ENCODE measurements at regions not wholly inside any gene's neighbourhood (a gene's known extent, or its start where the extent isn't known, plus 50 kb on each side); places are given as distances from the start of the nearest gene placed in this dataset.

- no peak for TF ChIP-seq GATA2 (IDR thresholded peaks at IDR 0.05; ENCODE audit: low read depth, low read length)
- TF ChIP-seq GATA3 (IDR thresholded peaks at IDR 0.05; ENCODE audit: low read depth, low read length), result no peak
Observed at GRCh38 chr20:11832851-11833250, 84.8 kb upstream of the BTBD3 start.

DNA sequence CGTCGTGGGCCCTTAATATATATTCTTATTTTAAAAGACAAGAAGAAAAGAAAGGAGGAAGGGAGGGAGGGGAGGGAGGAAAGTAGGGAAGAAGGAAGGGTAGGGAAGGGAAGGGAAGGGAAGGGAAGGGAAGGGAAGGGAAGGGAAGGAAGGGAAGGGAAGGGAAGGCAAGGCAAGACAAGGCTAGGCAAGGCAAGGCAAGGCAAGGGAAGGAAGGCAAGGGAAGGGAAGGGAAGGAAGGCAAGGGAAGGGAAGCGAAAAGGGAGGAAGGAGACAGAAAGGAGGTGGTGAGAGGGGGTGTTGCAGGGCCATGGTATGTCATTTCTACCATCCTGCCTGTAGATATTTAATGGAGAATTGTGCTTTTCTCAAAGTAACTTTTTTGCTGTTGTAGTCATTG is 83.9 kb upstream of the BTBD3 start:
- no peak for TF ChIP-seq GATA3 (IDR thresholded peaks at IDR 0.05; ENCODE audit: low read depth, low read length)

DNA sequence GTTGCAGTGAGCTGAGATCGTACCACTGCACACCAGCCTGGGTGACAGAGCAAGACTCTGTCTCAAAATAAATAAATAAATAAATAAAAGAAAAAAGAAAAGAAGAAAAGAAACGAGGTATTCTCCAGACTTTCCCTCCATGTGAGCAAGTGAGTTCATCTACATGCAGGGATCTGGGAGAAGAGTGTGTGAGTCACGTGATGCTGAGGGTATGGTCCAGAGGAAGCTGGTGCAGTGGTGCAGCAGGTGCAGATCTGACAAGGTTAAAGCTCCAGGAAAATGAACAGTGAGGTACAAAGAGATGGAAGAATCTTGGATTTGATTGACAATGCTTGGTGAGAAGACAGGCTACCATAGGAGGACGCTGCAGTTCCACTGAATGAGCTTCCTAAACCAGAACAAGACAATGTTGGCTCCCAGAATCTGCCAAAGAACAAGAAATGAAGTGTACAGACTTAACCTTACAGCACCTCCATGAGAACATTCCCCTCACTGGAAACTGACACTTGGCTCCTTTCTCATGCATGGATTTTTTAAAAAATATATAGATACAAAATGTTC is 79.5 kb upstream of the BTBD3 start:
- TF ChIP-seq GATA2 (IDR thresholded peaks at IDR 0.05; ENCODE audit: low read depth, low read length) (no peak), GATA3 (IDR thresholded peaks at IDR 0.05; ENCODE audit: low read depth, low read length) (no peak)

GRCh38 chr20:11841972-11842461 is 75.7 kb upstream of the BTBD3 start:
- no peak for TF ChIP-seq GATA3 (IDR thresholded peaks at IDR 0.05; ENCODE audit: low read depth, low read length)
- TF ChIP-seq GATA2 (IDR thresholded peaks at IDR 0.05; ENCODE audit: low read depth, low read length), result no peak

- TF ChIP-seq GATA2 (IDR thresholded peaks at IDR 0.05; ENCODE audit: low read depth, low read length) (no peak), GATA3 (IDR thresholded peaks at IDR 0.05; ENCODE audit: low read depth, low read length) (no peak)
Observed at GRCh38 chr20:11843289-11843688, 74.4 kb upstream of the BTBD3 start.

DNA sequence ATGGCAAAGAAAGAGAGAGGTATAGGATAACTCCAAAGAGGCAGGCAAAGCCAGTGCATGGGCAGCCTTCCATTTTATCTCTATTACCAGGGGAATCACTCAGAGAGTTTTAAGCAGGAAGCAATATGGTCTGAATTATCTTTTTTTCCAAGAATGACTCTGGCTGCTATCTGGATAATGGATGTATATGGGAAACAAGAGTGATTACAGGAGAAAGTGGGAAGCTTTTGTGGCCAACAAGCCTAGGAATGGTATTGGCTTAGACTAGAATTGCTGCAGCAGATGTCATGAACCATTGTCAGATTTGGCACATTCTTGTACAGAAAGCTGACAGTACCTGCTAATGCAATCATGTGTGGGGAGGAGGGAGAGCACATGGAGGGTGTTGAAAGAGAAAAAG is 73.0 kb upstream of the BTBD3 start:
- TF ChIP-seq GATA2 (IDR thresholded peaks at IDR 0.05; ENCODE audit: low read depth, low read length), result no peak
- no peak for TF ChIP-seq GATA3 (IDR thresholded peaks at IDR 0.05; ENCODE audit: low read depth, low read length)

GRCh38 chr20:11845340-11845739 is 72.4 kb upstream of the BTBD3 start:
- TF ChIP-seq GATA2 (IDR thresholded peaks at IDR 0.05; ENCODE audit: low read depth, low read length), result no peak
- no peak for TF ChIP-seq GATA3 (IDR thresholded peaks at IDR 0.05; ENCODE audit: low read depth, low read length)

DNA sequence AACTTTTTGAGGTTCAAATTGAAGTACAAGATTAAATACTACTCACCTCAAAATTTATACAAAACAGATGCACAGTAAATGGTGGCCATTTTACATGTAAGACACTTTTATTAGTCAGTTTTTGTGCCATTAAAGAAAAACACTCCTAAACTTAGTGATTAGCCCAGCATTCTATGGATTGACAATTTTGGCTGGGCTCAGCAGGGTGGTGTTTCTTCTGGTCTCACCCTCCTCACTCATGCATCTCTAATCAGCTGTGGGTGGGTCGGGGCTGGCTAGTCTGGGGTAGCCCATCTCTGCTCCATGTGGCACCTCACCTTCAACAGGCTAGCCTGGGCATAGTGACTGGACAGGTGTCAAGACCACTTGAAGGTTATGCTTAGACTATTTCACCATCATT is 71.6 kb upstream of the BTBD3 start:
- TF ChIP-seq GATA3 (IDR thresholded peaks at IDR 0.05; ENCODE audit: low read depth, low read length), result no peak
- TF ChIP-seq GATA2 (IDR thresholded peaks at IDR 0.05; ENCODE audit: low read depth, low read length), result no peak

- no peak for TF ChIP-seq GATA2 (IDR thresholded peaks at IDR 0.05; ENCODE audit: low read depth, low read length)
- TF ChIP-seq GATA3 (IDR thresholded peaks at IDR 0.05; ENCODE audit: low read depth, low read length), result no peak
Observed at GRCh38 chr20:11847827-11848226, 69.9 kb upstream of the BTBD3 start.

- no peak for TF ChIP-seq GATA2 (IDR thresholded peaks at IDR 0.05; ENCODE audit: low read depth, low read length)
Observed at GRCh38 chr20:11849270-11849915, 68.3 kb upstream of the BTBD3 start.

GRCh38 chr20:11849976-11850670 is 67.6 kb upstream of the BTBD3 start:
- no peak for TF ChIP-seq GATA2 (IDR thresholded peaks at IDR 0.05; ENCODE audit: low read depth, low read length)
- TF ChIP-seq GATA3 (IDR thresholded peaks at IDR 0.05; ENCODE audit: low read depth, low read length), result no peak

DNA sequence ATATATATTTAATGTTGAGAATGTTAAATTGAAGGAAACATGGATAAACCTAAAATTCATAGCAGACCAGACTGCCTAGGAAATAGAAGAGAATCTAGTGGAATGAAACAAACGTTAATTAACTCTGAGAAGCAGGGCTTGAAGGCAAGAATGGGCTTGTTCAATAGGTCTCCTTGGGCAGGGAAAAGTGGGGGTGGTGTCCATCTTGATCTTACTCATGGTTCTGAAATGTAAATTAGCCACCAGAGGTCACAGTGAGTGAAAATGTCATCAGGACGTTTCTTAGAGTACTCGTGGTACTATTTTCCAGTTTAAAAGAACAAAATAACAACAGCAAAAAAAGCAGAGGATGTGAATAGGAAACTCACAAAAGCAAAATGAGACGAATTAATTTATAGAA is 66.8 kb upstream of the BTBD3 start:
- TF ChIP-seq GATA2 (IDR thresholded peaks at IDR 0.05; ENCODE audit: low read depth, low read length) (no peak), GATA3 (IDR thresholded peaks at IDR 0.05; ENCODE audit: low read depth, low read length) (no peak)

GRCh38 chr20:11851646-11852045 is 66.0 kb upstream of the BTBD3 start:
- no peak for TF ChIP-seq GATA2 (IDR thresholded peaks at IDR 0.05; ENCODE audit: low read depth, low read length)
- no peak for TF ChIP-seq GATA3 (IDR thresholded peaks at IDR 0.05; ENCODE audit: low read depth, low read length)

DNA sequence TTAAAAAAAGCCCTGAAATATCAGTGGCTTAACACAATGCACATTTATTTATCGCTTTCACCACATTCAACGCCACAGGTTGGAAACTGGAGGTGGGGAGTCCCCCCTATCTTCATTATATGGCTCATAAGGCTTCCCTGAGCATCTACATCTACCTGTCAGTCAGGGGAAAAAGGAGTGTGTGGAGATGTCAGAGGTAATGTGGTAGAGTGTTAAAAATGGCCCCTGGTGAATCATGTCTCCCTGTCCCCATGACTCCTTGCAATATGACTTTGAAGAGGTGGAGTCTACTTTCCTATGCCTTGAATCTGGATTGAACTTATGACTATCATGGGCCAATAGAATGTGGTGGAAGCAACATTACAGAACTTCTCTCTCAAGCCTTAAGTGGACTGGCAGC is 65.5 kb upstream of the BTBD3 start:
- no peak for TF ChIP-seq GATA3 (IDR thresholded peaks at IDR 0.05; ENCODE audit: low read depth, low read length)
- TF ChIP-seq GATA2 (IDR thresholded peaks at IDR 0.05; ENCODE audit: low read depth, low read length), result no peak

DNA sequence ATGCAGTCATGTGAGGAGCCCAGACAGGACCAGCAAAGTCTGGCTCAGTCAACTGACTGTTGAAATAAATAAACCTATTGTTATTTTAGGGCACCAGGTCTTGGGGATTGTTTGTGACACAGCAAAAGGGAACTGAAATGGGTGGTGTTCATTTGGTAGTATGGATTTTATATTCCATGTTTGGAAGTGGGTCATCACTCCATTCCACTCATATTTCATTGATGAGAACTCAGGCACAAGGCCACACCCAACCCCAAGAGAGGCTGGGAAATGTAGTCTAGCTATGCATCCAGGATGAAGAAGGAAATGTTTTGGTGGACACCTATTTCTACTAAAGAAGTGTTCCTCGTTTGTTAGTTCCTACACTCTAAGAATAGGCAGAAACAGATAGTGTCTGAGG is 64.9 kb upstream of the BTBD3 start:
- TF ChIP-seq GATA2 (IDR thresholded peaks at IDR 0.05; ENCODE audit: low read depth, low read length), result no peak
- no peak for TF ChIP-seq GATA3 (IDR thresholded peaks at IDR 0.05; ENCODE audit: low read depth, low read length)

All from SH-SY5Y (cell line).